ENCODE measurements at regions not wholly inside any gene's neighbourhood (a gene's known extent, or its start where the extent isn't known, plus 50 kb on each side); places are given as distances from the start of the nearest gene placed in this dataset.
A peak's percentile ranks its signal among the peaks of the same experiment; 100 is the strongest.

DNA sequence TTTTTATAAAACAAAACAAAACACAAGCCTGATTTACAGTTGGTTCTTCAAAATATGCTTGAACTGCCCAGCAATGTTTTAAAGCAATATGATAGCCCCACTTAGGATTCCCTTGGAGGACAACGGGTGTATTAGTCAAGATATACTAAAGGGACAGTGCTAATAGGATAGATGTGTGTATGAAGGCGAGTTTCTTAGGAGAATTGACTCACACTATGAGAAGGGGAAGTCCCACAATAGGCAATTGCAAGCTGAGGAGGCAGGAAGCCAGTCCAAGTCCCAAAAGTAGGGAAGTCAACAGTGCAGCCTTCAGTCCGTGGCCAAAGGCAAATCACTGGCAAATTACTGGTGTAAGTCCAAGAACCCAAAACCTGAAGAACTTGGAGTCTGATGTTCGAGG lies 167.9 kb downstream of the CBLN2 start:
- no peak overlapping the region for H3K4me3 ChIP-seq (ENCODE audit: control insufficient read depth, low read depth, low read length)
- TF ChIP-seq, protein P1, sequence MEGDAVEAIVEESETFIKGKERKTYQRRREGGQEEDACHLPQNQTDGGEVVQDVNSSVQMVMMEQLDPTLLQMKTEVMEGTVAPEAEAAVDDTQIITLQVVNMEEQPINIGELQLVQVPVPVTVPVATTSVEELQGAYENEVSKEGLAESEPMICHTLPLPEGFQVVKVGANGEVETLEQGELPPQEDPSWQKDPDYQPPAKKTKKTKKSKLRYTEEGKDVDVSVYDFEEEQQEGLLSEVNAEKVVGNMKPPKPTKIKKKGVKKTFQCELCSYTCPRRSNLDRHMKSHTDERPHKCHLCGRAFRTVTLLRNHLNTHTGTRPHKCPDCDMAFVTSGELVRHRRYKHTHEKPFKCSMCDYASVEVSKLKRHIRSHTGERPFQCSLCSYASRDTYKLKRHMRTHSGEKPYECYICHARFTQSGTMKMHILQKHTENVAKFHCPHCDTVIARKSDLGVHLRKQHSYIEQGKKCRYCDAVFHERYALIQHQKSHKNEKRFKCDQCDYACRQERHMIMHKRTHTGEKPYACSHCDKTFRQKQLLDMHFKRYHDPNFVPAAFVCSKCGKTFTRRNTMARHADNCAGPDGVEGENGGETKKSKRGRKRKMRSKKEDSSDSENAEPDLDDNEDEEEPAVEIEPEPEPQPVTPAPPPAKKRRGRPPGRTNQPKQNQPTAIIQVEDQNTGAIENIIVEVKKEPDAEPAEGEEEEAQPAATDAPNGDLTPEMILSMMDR (IDR thresholded peaks at IDR 0.05; ENCODE audit: control insufficient read depth, insufficient read depth, low read depth, low read length, missing control alignments): no peak
- DNase-seq (ENCODE audit: low read depth): no peak

DNA sequence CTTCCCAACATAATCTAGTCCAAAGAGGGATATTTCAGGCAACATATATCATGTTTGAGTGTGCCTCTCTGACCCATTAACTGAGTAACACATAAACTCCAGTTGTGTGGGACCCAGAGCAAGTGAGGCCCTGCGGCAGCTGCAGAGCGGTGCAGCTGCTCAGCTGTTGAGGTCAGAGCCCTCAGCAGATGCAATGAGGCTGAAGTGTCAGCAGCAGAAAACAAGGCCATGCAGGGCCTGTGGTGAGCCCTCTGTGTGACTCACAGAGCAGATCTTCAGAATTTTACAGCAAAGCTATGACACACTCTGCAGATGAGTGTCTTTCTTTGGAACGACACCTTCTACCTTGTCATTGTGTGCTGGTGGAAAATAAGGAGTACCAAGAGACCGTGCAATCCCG lies 168.5 kb downstream of the CBLN2 start:
- no peak overlapping the region for H3K4me3 ChIP-seq (ENCODE audit: control insufficient read depth, low read depth, low read length)
- TF ChIP-seq, protein P1 (IDR thresholded peaks at IDR 0.05; ENCODE audit: control insufficient read depth, insufficient read depth, low read depth, low read length, missing control alignments): no peak
- peak; percentile 8 for DNase-seq (ENCODE audit: low read depth)

DNA sequence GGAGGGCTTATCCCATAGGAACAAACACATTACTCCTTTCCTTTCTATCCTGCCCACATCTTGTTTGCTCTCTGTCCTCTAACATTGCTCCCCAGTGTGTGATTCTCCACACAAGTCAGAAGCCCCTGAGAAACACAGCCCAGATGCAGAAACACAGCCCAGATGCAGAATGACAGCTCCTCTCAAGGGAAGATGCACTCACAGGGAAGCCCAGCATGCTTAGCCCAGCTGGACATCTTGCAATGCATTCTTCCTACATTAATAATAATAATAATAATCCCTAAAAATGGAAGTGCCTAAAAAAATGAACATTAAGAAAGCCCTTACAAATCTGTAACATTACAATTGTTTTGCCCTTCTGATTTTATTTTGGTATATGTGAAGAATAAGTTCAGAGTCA lies 172.1 kb downstream of the CBLN2 start:
- no peak overlapping the region for H3K4me3 ChIP-seq (ENCODE audit: control insufficient read depth, low read depth, low read length)
- TF ChIP-seq, protein P1 (IDR thresholded peaks at IDR 0.05; ENCODE audit: control insufficient read depth, insufficient read depth, low read depth, low read length, missing control alignments): no peak
- no peak for DNase-seq (ENCODE audit: low read depth)

DNA sequence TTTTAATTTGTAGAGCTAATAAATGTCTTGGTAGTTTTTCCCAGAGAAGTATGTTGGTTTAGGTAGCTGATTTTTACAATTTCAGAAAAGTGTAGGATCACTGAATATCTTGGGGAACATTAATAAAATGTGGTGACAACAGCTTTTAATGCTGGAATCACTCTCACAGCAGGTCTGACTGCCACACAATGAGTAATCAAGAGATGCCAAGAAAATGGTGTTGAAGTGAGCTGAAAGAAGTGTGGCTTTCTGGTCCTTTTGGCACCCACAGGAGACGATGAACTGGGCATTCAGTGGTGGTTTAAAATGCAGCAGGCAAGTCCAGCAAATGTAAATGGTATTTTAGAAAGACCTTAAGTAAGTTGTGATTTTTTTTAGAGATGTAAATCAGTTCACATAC lies 175.8 kb downstream of the CBLN2 start:
- H3K4me3 ChIP-seq (ENCODE audit: control insufficient read depth, low read depth, low read length): no peak overlapping the region
- TF ChIP-seq, protein P1 (IDR thresholded peaks at IDR 0.05; ENCODE audit: control insufficient read depth, insufficient read depth, low read depth, low read length, missing control alignments): no peak
- no peak for DNase-seq (ENCODE audit: low read depth)

DNA sequence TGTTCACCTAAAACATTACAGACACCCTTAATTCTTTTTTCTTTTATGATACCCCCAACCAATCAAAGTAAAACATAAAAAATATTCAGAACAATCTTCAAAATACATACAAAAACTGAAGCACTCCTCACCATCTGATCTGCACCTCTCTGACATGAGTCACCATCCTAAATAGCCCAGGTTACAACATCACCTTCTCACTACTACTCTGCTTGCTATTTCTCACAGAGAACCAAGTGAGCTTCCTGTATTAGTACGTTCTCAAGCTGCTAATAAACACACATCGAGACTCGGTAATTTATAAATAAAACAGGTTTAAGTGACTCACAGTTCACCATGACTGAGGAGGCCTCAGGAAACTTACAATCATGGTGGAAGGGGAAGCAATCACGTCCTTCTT lies 183.5 kb downstream of the CBLN2 start:
- no peak for DNase-seq (ENCODE audit: low read depth)
- H3K4me3 ChIP-seq (ENCODE audit: control insufficient read depth, low read depth, low read length): no peak overlapping the region
- TF ChIP-seq, protein P1 (IDR thresholded peaks at IDR 0.05; ENCODE audit: control insufficient read depth, insufficient read depth, low read depth, low read length, missing control alignments): no peak

DNA sequence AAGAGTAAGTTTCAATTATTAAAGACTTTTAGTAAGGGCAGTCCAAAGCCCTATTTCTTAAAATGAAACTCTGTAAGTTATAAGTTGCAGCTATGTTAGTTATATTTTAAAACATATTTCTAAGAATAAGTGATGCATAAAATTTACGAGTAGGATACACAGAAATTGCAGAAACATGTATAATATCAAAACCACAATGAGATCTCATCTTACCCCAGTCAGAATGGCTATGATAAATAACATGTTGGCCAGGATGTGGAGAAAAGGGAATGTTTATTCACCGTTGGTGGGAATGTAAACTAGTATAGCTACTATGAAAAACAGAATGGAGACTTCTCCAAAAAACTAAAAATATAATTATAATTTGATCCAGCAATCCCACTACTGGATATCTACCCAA lies 201.2 kb downstream of the CBLN2 start:
- H3K4me3 ChIP-seq (ENCODE audit: control insufficient read depth, low read depth, low read length): no peak overlapping the region
- DNase-seq (ENCODE audit: low read depth): no peak
- TF ChIP-seq, protein P1 (IDR thresholded peaks at IDR 0.05; ENCODE audit: control insufficient read depth, insufficient read depth, low read depth, low read length, missing control alignments): no peak

DNA sequence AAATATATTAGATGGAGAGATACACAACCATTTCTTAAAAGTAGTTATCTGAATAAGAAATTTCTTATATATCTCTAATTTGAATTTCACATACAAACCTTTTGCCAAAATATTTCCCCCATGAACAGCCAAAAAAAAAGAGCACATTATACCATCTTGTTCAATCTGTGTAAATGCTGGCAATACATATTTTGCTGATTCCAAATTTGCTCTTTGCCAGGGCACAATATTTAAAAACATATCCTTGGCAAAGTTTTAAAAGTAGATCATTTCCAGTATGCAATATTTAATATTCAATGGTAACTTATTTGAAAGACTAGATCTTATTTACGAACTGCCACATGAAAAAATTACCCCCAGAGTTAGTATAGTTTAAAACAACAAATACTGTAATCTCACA lies 204.2 kb downstream of the CBLN2 start:
- no peak overlapping the region for H3K4me3 ChIP-seq (ENCODE audit: control insufficient read depth, low read depth, low read length)
- TF ChIP-seq, protein P1 (IDR thresholded peaks at IDR 0.05; ENCODE audit: control insufficient read depth, insufficient read depth, low read depth, low read length, missing control alignments): no peak
- no peak for DNase-seq (ENCODE audit: low read depth)
